GM03348 (cell line): ENCODE measurements at regions not wholly inside any gene's neighbourhood (a gene's known extent, or its start where the extent isn't known, plus 50 kb on each side); places are given as distances from the start of the nearest gene placed in this dataset.
"Not testable (repeated sequence)": the region's sequence is repeated elsewhere in the genome, so short reads cannot be mapped to it uniquely, and the experiment has no call there.

ENCODE experiments used
- DNase-seq: peaks from one replicate; pipeline ENCODE4 v3.0.0; 2012; ENCODE audit warnings: low spot score

DNA sequence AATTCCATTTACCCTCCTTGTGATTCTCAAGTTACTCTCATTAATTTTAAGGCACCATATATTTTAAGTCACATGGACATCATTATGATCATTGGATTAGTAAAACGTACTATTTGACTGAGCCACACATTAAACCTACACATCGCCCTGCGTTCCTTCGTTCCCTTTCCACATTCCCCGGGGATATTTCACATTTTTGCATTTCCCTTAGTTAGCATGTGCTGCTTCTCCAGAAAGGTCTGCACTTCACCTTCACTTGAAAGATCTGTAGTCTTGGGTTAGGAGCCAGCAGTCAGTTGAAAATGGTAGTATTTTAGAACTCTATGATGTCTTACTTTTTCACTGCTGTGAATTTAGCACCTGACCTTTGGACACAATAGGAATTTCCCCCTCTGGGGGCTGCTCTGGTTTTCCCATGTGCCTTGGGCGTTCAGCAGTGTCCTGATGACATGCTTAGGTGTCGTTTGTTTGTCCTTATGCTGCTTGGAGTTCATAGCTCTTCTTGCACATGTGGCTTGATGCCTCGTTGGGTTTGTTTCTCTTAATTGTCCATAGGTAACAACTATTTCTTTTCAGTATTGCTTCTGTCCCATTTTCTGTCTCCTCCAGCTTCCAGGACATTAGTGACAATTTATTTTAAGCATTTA is 56.9 kb upstream of the NBPF20 start:
- not testable (repeated sequence) for DNase-seq

GRCh38 chr1:145475962-145476361 is 50.6 kb upstream of the NBPF20 start:
- not testable (repeated sequence) for DNase-seq

DNA sequence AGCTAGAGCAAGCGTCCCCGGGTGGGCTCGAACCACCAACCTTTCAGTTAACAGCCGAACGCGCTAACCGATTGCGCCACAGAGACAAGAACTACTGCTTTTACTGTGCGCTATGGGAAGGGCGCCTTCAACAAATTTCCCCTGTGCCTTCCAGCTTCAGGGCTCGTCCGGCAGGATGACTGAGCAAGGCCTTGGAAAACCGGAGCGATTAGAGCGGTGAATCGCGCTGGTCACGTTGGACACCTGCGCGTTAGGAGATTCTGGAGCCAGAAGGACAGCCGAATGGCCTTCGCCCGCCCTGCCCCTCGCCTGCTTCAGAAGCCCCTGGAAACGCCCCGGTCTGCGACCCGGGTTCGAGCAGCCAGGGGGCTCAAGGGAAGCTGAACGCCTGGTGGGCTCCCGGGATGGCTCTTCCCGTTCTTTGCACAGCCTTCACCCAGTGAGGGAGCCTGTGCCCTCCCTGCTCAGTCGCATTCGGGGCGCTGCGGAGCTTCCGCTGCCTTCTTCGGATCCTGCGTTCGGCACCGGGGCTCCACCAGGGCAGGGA is 50.0 kb upstream of the NBPF20 start:
- DNase-seq, result not testable (repeated sequence)
